ENCODE measurements at regions not wholly inside any gene's neighbourhood (a gene's known extent, or its start where the extent isn't known, plus 50 kb on each side); places are given as distances from the start of the nearest gene placed in this dataset.
A peak's percentile ranks its signal among the peaks of the same experiment; 100 is the strongest.

- TF ChIP-seq, protein P1, sequence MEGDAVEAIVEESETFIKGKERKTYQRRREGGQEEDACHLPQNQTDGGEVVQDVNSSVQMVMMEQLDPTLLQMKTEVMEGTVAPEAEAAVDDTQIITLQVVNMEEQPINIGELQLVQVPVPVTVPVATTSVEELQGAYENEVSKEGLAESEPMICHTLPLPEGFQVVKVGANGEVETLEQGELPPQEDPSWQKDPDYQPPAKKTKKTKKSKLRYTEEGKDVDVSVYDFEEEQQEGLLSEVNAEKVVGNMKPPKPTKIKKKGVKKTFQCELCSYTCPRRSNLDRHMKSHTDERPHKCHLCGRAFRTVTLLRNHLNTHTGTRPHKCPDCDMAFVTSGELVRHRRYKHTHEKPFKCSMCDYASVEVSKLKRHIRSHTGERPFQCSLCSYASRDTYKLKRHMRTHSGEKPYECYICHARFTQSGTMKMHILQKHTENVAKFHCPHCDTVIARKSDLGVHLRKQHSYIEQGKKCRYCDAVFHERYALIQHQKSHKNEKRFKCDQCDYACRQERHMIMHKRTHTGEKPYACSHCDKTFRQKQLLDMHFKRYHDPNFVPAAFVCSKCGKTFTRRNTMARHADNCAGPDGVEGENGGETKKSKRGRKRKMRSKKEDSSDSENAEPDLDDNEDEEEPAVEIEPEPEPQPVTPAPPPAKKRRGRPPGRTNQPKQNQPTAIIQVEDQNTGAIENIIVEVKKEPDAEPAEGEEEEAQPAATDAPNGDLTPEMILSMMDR (IDR thresholded peaks at IDR 0.05), result no peak
- TF ChIP-seq POLR2A (IDR thresholded peaks at IDR 0.05) (no peak), POLR2AphosphoS5 (IDR thresholded peaks at IDR 0.05) (no peak), EP300 (IDR thresholded peaks at IDR 0.05) (no peak)
- Histone ChIP-seq H3K27me3 (no peaks in the 10 kb centered on the region), H3K4me3 (no peak overlapping the region), H3K9me3 (no peaks in the 10 kb centered on the region), H3K36me3 (no peaks in the 10 kb centered on the region), H3K4me1 (peaks cover 0 to 30% (median 23%) of the 10 kb centered on the region in 4 donors), H3K27ac (peak overlapping the region in 4 of 5 donors; percentile 63 to 82 (median 69))
- intact Hi-C loops (cut with DNase I; ENCODE audit: low total_unique reads), result no loop called here
- DNase-seq, result peak in 1 of 2 donors; percentile 51
- 43 to 69% (median 58%) methylated on average over 7 of the region's 7 CpGs for WGBS, 5 donors
Observed at GRCh38 chr13:40271271-40271885, 395.1 kb downstream of the FOXO1 start.

- intact Hi-C loops (cut with DNase I; ENCODE audit: low total_unique reads), result no loop called here
- peak; percentile 49 to 58 for DNase-seq
- peaks cover 0 to 30% (median 23%) of the 10 kb centered on the region in 4 donors for H3K4me1 ChIP-seq
- H3K9me3 ChIP-seq, result no peaks in the 10 kb centered on the region
- WGBS, 5 donors, result 22 to 33% (median 30%) methylated on average over 5 of the region's 5 CpGs
- peak overlapping the region in 4 of 5 donors; percentile 63 to 82 (median 69) for H3K27ac ChIP-seq
- no peaks in the 10 kb centered on the region for H3K36me3 ChIP-seq
- no peaks in the 10 kb centered on the region for H3K27me3 ChIP-seq
- no peak overlapping the region for H3K4me3 ChIP-seq
- TF ChIP-seq, protein P1 (IDR thresholded peaks at IDR 0.05), result no peak
- TF ChIP-seq EP300 (IDR thresholded peaks at IDR 0.05) (no peak), POLR2AphosphoS5 (IDR thresholded peaks at IDR 0.05) (peak in 1 of 3 donors; percentile 68), POLR2A (IDR thresholded peaks at IDR 0.05) (no peak)
Observed at GRCh38 chr13:40271931-40272775, 394.3 kb downstream of the FOXO1 start.

DNA sequence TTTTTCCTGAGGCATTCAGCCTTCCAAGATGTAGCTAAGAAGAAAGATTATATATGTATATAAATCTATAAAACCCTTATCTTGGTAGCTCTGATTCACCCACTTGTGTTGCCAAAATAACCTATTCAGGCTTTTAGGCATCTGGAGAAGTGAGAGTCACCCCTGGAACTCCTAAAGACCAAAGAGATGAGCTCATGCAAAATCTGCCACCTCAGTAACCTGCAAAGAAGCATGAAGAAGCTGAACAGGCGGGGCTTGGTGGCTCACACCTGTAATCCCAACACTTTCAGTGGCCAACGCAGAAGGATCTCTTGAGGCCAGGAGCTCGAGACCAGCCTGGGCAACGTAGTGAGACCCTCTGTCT, 393.7 kb downstream of the FOXO1 start:
- H3K27ac ChIP-seq, result peak overlapping the region in 3 of 5 donors; percentile 63 to 82 (median 72)
- 85 to 92% (median 91%) methylated on average over 4 of the region's 4 CpGs for WGBS, 5 donors

More for the DNA sequence above, 393.7 kb downstream of the FOXO1 start:
- Histone ChIP-seq H3K27me3 (no peaks in the 10 kb centered on the region), H3K36me3 (no peaks in the 10 kb centered on the region), H3K4me1 (peaks cover 0 to 30% (median 23%) of the 10 kb centered on the region in 4 donors), H3K9me3 (no peaks in the 10 kb centered on the region), H3K4me3 (no peak overlapping the region)
- DNase-seq, result no peak
- intact Hi-C loops (cut with DNase I; ENCODE audit: low total_unique reads), result no loop called here
- TF ChIP-seq POLR2A (IDR thresholded peaks at IDR 0.05) (no peak), POLR2AphosphoS5 (IDR thresholded peaks at IDR 0.05) (no peak), EP300 (IDR thresholded peaks at IDR 0.05) (no peak)
- TF ChIP-seq, protein P1 (IDR thresholded peaks at IDR 0.05), result no peak
